ENCODE measurements at regions not wholly inside any gene's neighbourhood (a gene's known extent, or its start where the extent isn't known, plus 50 kb on each side); places are given as distances from the start of the nearest gene placed in this dataset.
A peak's percentile ranks its signal among the peaks of the same experiment; 100 is the strongest.
"Not testable (repeated sequence)": the region's sequence is repeated elsewhere in the genome, so short reads cannot be mapped to it uniquely, and the experiment has no call there.

- TF ChIP-seq, protein P1, sequence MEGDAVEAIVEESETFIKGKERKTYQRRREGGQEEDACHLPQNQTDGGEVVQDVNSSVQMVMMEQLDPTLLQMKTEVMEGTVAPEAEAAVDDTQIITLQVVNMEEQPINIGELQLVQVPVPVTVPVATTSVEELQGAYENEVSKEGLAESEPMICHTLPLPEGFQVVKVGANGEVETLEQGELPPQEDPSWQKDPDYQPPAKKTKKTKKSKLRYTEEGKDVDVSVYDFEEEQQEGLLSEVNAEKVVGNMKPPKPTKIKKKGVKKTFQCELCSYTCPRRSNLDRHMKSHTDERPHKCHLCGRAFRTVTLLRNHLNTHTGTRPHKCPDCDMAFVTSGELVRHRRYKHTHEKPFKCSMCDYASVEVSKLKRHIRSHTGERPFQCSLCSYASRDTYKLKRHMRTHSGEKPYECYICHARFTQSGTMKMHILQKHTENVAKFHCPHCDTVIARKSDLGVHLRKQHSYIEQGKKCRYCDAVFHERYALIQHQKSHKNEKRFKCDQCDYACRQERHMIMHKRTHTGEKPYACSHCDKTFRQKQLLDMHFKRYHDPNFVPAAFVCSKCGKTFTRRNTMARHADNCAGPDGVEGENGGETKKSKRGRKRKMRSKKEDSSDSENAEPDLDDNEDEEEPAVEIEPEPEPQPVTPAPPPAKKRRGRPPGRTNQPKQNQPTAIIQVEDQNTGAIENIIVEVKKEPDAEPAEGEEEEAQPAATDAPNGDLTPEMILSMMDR (IDR thresholded peaks at IDR 0.05; ENCODE audit: control insufficient read depth, extremely low read depth, insufficient read depth) = no peak
- no peak overlapping the region for H3K4me3 ChIP-seq (ENCODE audit: low read depth, low read length)
- peak; percentile 93 for DNase-seq (ENCODE audit: low read depth)
These were observed 73.0 kb upstream of the CYRIA start for GRCh38 chr2:16738361-16739225.

DNA sequence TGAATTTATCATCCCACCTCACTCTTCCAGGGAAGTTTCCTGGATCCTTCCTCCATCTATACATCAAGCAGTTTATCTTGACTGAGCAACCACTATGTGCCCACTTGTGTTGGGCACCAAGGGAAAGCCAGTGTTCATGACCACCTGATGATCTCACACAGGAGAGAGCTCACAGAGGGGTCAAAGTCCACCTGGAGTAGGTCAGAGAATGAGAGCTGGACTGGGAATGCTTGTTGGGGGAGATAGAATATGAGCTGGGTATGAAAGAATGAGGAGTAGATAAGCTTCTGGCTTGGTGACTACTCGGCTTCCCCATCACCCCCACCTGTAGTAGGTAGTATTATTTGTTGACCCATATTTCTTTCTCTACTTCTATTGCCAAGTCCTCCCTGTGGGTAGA is 72.2 kb upstream of the CYRIA start:
- no peak for DNase-seq (ENCODE audit: low read depth)
- no peak overlapping the region for H3K4me3 ChIP-seq (ENCODE audit: low read depth, low read length)
- TF ChIP-seq, protein P1 (IDR thresholded peaks at IDR 0.05; ENCODE audit: control insufficient read depth, extremely low read depth, insufficient read depth) = no peak

DNA sequence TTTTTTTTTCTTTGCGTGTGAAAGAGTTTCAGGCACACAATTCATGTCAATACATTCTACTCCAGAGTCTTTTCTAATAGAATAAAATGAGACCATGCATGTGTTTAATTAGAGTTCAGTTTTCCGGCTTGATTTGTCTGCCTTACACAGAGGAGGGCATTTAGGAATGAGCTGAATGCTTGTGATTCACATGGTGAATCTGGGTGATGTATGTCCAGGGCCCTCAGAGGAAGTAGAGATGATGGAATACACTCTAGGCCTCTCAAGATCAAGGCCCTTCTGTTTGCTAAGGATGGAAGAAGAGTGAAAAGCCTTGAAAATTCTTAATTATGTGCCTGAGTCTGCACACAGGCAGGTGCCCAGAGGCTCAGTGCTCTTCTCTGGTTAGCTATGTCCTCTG is 71.0 kb upstream of the CYRIA start:
- no peak overlapping the region for H3K4me3 ChIP-seq (ENCODE audit: low read depth, low read length)

DNA sequence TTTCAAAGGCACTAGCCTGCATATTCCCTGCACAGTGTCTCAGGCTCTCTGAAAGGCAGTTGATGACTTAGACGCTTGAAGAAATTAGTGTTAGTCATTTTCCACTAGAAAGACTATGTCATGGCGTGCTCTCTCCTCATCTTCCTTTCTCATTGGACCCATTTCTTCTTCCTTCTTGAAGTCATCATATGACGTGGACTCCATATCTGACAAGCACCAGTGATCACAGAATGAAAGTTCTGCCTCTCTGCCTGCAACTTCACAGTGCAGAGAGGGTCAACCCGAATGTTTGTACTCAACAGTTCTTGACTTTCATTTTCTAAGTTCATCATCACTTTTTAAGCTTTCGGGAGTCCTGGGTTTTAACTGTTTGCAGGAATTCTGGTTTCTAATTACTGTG is 63.7 kb upstream of the CYRIA start:
- TF ChIP-seq, protein P1 (IDR thresholded peaks at IDR 0.05; ENCODE audit: control insufficient read depth, extremely low read depth, insufficient read depth) = no peak
- DNase-seq (ENCODE audit: low read depth) = no peak
- H3K4me3 ChIP-seq (ENCODE audit: low read depth, low read length) = no peak overlapping the region

More for the DNA sequence above, 71.0 kb upstream of the CYRIA start:
- no peak for DNase-seq (ENCODE audit: low read depth)
- TF ChIP-seq, protein P1 (IDR thresholded peaks at IDR 0.05; ENCODE audit: control insufficient read depth, extremely low read depth, insufficient read depth) = no peak

DNA sequence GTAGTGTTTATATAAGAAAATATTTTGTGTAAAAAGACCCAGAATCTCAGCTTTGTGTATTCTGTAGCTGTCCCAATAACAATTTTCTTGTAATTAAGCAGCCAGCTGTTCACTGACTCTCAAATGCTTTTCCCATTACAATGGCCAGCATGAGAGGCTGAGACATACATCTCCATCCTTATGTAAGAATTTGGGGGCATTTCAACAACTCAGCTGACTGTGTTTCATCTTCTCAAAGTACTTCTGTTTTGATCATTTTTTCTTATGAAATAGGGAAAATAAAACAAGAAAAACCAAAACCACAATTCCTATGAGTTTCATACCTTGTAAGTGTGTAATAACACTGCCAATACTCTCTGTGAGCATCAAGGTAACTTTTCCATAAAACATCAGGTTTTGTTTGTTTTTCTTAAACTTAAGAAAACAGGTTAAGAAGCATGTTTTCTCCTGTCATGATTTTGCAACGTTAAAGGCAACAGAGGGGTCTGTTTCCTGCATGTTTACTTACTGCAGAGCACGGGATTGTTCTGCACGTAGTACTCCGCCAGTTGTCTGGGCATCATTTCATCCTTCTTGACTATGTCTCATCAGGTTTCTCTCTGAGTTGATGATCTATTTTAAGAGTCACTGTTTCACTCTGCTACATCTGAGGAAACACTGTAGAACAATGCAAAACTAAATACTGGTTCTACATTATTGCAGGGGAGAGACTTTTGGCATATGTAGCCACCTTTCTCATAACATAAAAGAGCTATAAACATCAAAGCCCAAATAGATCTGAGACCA is 62.9 kb upstream of the CYRIA start:
- no peak for DNase-seq (ENCODE audit: low read depth)
- no peak overlapping the region for H3K4me3 ChIP-seq (ENCODE audit: low read depth, low read length)
- TF ChIP-seq, protein P1 (IDR thresholded peaks at IDR 0.05; ENCODE audit: control insufficient read depth, extremely low read depth, insufficient read depth) = no peak

- DNase-seq (ENCODE audit: low read depth); H3K4me3 ChIP-seq (ENCODE audit: low read depth, low read length): not testable (repeated sequence)
These were observed 62.2 kb upstream of the CYRIA start for GRCh38 chr2:16727849-16728248.

DNA sequence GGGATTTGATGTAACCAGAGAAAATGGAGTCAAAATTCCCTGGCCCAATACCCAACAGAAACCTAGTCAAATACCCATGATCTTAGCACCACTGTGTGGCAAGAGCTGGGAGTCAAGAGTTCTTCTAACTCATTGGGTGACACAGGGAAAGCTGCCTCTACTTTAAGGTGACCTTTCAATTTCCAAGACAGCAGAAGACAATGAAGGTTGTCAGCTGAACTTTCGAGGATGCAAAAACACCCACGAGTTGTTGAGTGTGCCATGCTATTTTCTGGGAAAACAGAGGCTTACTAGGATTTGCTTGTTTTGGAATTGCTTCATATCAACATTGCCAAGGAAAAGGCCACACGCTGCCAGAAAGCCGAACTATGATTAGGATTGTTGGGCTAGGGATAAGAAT is 61.6 kb upstream of the CYRIA start:
- DNase-seq (ENCODE audit: low read depth) = peak; percentile 52
- TF ChIP-seq, protein P1 (IDR thresholded peaks at IDR 0.05; ENCODE audit: control insufficient read depth, extremely low read depth, insufficient read depth) = peak; percentile 30; the same call in 1 of the 2 replicates
- no peak overlapping the region for H3K4me3 ChIP-seq (ENCODE audit: low read depth, low read length)

Measured in LNCaP clone FGC (cell line).